ENCODE measurements at regions not wholly inside any gene's neighbourhood (a gene's known extent, or its start where the extent isn't known, plus 50 kb on each side); places are given as distances from the start of the nearest gene placed in this dataset.

GRCh38 chr11:42098075-42098474 lies 638.6 kb upstream of the LRRC4C start:
- H3K4me3 ChIP-seq (ENCODE audit: low read depth, low read length) = no peak overlapping the region
- ChIA-PET CTCF (no interaction called here), POLR2A (no interaction called here)
- DNase-seq (ENCODE audit: low read depth, low spot score) = no peak
- TF ChIP-seq CTCF (IDR thresholded peaks at IDR 0.05; ENCODE audit: insufficient read depth, low read length, missing control alignments) = no peak

GRCh38 chr11:42112866-42113265 lies 653.4 kb upstream of the LRRC4C start:
- POLR2A ChIA-PET = no interaction called here

GRCh38 chr11:42114927-42115326 lies 655.5 kb upstream of the LRRC4C start:
- CTCF ChIA-PET = no interaction called here
- TF ChIP-seq CTCF (IDR thresholded peaks at IDR 0.05; ENCODE audit: insufficient read depth, low read length, missing control alignments) = no peak
- no peak for DNase-seq (ENCODE audit: low read depth, low spot score)
- no peak overlapping the region for H3K4me3 ChIP-seq (ENCODE audit: low read depth, low read length)
- POLR2A ChIA-PET = no interaction called here

More at GRCh38 chr11:42112866-42113265, 653.4 kb upstream of the LRRC4C start:
- no peak for DNase-seq (ENCODE audit: low read depth, low spot score)
- no peak for TF ChIP-seq CTCF (IDR thresholded peaks at IDR 0.05; ENCODE audit: insufficient read depth, low read length, missing control alignments)
- CTCF ChIA-PET = interaction anchor here (0.8 kb wide), 1 partner anchor 8 kb away, joined by 3 read pairs; no protein-coding TSS in a partner anchor
- no peak overlapping the region for H3K4me3 ChIP-seq (ENCODE audit: low read depth, low read length)

- H3K4me3 ChIP-seq (ENCODE audit: low read depth, low read length) = no peak overlapping the region
- no peak for TF ChIP-seq CTCF (IDR thresholded peaks at IDR 0.05; ENCODE audit: insufficient read depth, low read length, missing control alignments)
- ChIA-PET CTCF (no interaction called here), POLR2A (no interaction called here)
- DNase-seq (ENCODE audit: low read depth, low spot score) = no peak
Measured at GRCh38 chr11:42138454-42138853, 679.0 kb upstream of the LRRC4C start.

- H3K4me3 ChIP-seq (ENCODE audit: low read depth, low read length) = no peak overlapping the region
- DNase-seq (ENCODE audit: low read depth, low spot score) = peak; percentile 4
- CTCF ChIA-PET = no interaction called here
- TF ChIP-seq CTCF (IDR thresholded peaks at IDR 0.05; ENCODE audit: insufficient read depth, low read length, missing control alignments) = no peak
- POLR2A ChIA-PET = no interaction called here
Measured at GRCh38 chr11:42145311-42145710, 685.9 kb upstream of the LRRC4C start.

- no peak overlapping the region for H3K4me3 ChIP-seq (ENCODE audit: low read depth, low read length)
- POLR2A ChIA-PET = no interaction called here
Measured at GRCh38 chr11:42161886-42162285, 702.4 kb upstream of the LRRC4C start.

More at GRCh38 chr11:42161886-42162285, 702.4 kb upstream of the LRRC4C start:
- TF ChIP-seq CTCF (IDR thresholded peaks at IDR 0.05; ENCODE audit: insufficient read depth, low read length, missing control alignments) = no peak
- CTCF ChIA-PET = no interaction called here
- peak; percentile 65 for DNase-seq (ENCODE audit: low read depth, low spot score)

Data from AG04449 (cell line).